Esophagus muscularis mucosa (tissue), 4 donors: ENCODE measurements at regions not wholly inside any gene's neighbourhood (a gene's known extent, or its start where the extent isn't known, plus 50 kb on each side); places are given as distances from the start of the nearest gene placed in this dataset.

Experiments
- CTCF ChIP-seq, 3 experiments: fragments of 200-600 bp in 2 of 3; fragments of 450-650 bp in 1 of 3; sonication (generic) in 2 of 3; IDR thresholded peaks; one replicate each; pipeline ENCODE4 v1.5.1; 2017 to 2019; ENCODE audit warnings: antibody characterized with exemption in 3 of 3, mild to moderate bottlenecking in 2 of 3, moderate library complexity in 1 of 3
- EP300 ChIP-seq: sonication (generic); formaldehyde crosslinking; IDR thresholded peaks from one replicate; pipeline ENCODE4 v1.6.1; 2017; ENCODE audit warnings: antibody characterized with exemption
- POLR2A ChIP-seq: fragments of 450-650 bp; IDR thresholded peaks from one replicate; pipeline ENCODE4 v1.6.1; 2017; ENCODE audit warnings: antibody characterized with exemption, moderate library complexity, mild to moderate bottlenecking, low read depth
- POLR2AphosphoS5 ChIP-seq, 2 donors: sonication (generic); formaldehyde crosslinking; IDR thresholded peaks; one replicate each; pipeline ENCODE4 v1.6.1; 2017; ENCODE audit warnings: antibody characterized with exemption in 2 of 2

DNA sequence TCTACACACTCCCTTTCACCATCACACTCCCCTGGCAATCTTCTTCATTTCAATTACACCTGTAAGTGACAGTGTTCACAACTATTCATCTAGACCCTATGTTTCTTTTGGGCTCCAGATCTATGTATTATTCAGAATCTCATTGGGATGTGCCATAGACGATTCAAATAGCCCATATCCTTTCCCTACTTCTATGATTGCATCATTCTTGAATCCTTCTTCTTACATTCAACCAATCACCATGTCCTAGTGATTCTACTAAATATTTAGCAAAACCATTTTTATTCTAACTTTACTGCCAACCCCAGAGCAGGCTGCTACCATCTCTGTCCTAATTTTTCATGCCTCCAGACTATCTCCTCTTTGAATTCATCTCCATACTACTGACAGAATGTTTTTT lies 106.4 kb downstream of the TDRD15 start:
- TF ChIP-seq CTCF (IDR thresholded peaks at IDR 0.05) (no peak), POLR2AphosphoS5 (IDR thresholded peaks at IDR 0.05) (no peak), POLR2A (no peak), EP300 (no peak)
